HG02870 (cell line): ENCODE measurements at regions not wholly inside any gene's neighbourhood (a gene's known extent, or its start where the extent isn't known, plus 50 kb on each side); places are given as distances from the start of the nearest gene placed in this dataset.
A peak's percentile ranks its signal among the peaks of the same experiment; 100 is the strongest.

Source experiments
- ATAC-seq: cut with Tn5 transposase; IDR thresholded peaks from one replicate; pipeline ENCODE4 v1.9.1; 2021; ENCODE audit warnings: mild to moderate bottlenecking, moderate library complexity; ENCODE audit not compliant: unreplicated experiment

- ATAC-seq, result no peak
Measured at GRCh38 chr2:156647377-156648010, 211.3 kb downstream of the GPD2 start.

GRCh38 chr2:156648522-156648921 lies 212.3 kb downstream of the GPD2 start:
- no peak for ATAC-seq

- ATAC-seq, result no peak
Measured at GRCh38 chr2:156649596-156649995, 213.4 kb downstream of the GPD2 start.

- no peak for ATAC-seq
Measured at GRCh38 chr2:156652691-156653090, 216.5 kb downstream of the GPD2 start.

- no peak for ATAC-seq
Measured at GRCh38 chr2:156653675-156654074, 217.5 kb downstream of the GPD2 start.

GRCh38 chr2:156657809-156658208 lies 221.6 kb downstream of the GPD2 start:
- no peak for ATAC-seq

GRCh38 chr2:156659694-156660093 lies 223.5 kb downstream of the GPD2 start:
- ATAC-seq, result no peak

GRCh38 chr2:156663757-156664409 lies 227.7 kb downstream of the GPD2 start:
- ATAC-seq, result peak; percentile 61

- ATAC-seq, result no peak
Measured at GRCh38 chr2:156666130-156666785, 230.1 kb downstream of the GPD2 start.

- ATAC-seq, result no peak
Measured at GRCh38 chr2:156670104-156670503, 233.9 kb downstream of the GPD2 start.

- ATAC-seq, result no peak
Measured at GRCh38 chr2:156671706-156672361, 235.7 kb downstream of the GPD2 start.

- no peak for ATAC-seq
Measured at GRCh38 chr2:156672556-156673332, 236.6 kb downstream of the GPD2 start.

- no peak for ATAC-seq
Measured at GRCh38 chr2:156673333-156673615, 237.1 kb downstream of the GPD2 start.

GRCh38 chr2:156673981-156674380 lies 237.8 kb downstream of the GPD2 start:
- no peak for ATAC-seq

- no peak for ATAC-seq
Measured at GRCh38 chr2:156675896-156676295, 239.7 kb downstream of the GPD2 start.

- ATAC-seq, result no peak
Measured at GRCh38 chr2:156679820-156680219, 243.6 kb downstream of the GPD2 start.

GRCh38 chr2:156680266-156680665 lies 244.1 kb downstream of the GPD2 start:
- no peak for ATAC-seq

- ATAC-seq, result no peak
Measured at GRCh38 chr2:156687126-156687525, 250.9 kb downstream of the GPD2 start.

GRCh38 chr2:156687715-156688114 lies 251.5 kb downstream of the GPD2 start:
- no peak for ATAC-seq

GRCh38 chr2:156689939-156690338 lies 253.8 kb downstream of the GPD2 start:
- no peak for ATAC-seq

GRCh38 chr2:156691014-156691413 lies 254.8 kb downstream of the GPD2 start:
- no peak for ATAC-seq
